ENCODE measurements at regions not wholly inside any gene's neighbourhood (a gene's known extent, or its start where the extent isn't known, plus 50 kb on each side); places are given as distances from the start of the nearest gene placed in this dataset.
"Not testable (repeated sequence)": the region's sequence is repeated elsewhere in the genome, so short reads cannot be mapped to it uniquely, and the experiment has no call there.

DNA sequence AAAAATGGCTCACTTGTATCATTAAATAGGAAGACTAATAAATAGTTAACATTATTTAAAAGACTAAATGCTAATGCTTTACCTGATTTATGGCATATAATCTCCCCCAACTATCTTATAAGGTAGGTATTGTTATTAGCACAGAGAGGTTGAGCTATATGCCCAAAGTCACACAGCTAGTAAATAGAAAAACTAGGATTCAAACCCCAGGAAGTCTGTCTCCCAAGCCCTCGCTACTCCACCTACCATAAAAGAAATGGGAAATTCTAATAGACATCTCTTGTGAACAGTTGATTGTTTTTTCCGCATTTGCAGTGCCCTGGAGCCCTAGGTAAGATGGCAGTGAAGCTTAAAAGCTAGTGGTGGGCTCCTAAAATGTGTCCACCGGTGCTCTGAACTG lies 65.2 kb upstream of the SOD1 start:
- intact Hi-C loops (cut with DNase I; ENCODE audit: low total_unique reads) = no loop called here
- no peaks in the 10 kb centered on the region for H3K36me3 ChIP-seq (ENCODE audit: low read depth, missing control alignments)
- no peaks in the 10 kb centered on the region for H3K9me3 ChIP-seq
- H3K4me1 ChIP-seq = no peaks in the 10 kb centered on the region
- H3K4me3 ChIP-seq = no peak overlapping the region
- no peak overlapping the region for H3K27ac ChIP-seq
- no peaks in the 10 kb centered on the region for H3K27me3 ChIP-seq
- TF ChIP-seq POLR2A (IDR thresholded peaks at IDR 0.05) (no peak), CTCF (IDR thresholded peaks at IDR 0.05) (no peak)
- no peak for DNase-seq
- 92 to 95% methylated on average over 3 of the region's 3 CpGs for WGBS, 2 donors

DNA sequence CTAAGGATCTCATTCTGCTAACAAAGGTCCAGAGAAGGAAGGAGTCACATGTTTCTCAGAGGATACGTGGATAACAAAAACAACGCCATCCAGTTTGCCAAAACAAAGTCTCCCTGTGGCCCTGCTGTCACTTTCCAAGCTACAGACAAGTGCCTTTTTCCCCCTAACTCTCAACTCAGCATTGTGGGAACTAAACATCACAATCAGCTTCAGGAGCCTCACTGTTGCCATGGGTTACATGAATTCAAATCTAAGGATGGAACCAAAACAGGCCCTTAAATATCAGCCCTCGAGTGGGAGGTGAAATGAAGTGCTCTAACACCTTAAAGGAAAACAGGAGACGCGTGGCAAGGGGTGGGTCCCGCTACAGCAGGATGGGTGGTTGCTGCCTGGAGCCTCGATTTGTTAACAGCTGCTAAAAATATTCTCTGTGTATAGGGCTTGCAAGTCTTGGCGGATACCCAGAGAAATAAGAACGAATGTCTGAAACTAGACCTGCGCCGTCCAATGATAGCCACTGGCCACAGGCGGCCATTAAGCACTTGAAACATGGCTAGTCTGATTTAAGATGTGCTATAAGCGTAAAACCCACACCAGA lies 66.4 kb upstream of the SOD1 start:
- no peak overlapping the region for H3K27ac ChIP-seq
- no peaks in the 10 kb centered on the region for H3K9me3 ChIP-seq
- no peak overlapping the region for H3K4me3 ChIP-seq
- H3K36me3 ChIP-seq (ENCODE audit: low read depth, missing control alignments) = no peaks in the 10 kb centered on the region
- H3K27me3 ChIP-seq = no peaks in the 10 kb centered on the region
- WGBS, 2 donors = 77 to 83% methylated on average over 13 of the region's 13 CpGs
- intact Hi-C loops (cut with DNase I; ENCODE audit: low total_unique reads) = no loop called here
- no peaks in the 10 kb centered on the region for H3K4me1 ChIP-seq
- TF ChIP-seq CTCF (IDR thresholded peaks at IDR 0.05) (no peak), POLR2A (IDR thresholded peaks at IDR 0.05) (no peak)
- DNase-seq = no peak

- TF ChIP-seq POLR2A (IDR thresholded peaks at IDR 0.05) = no peak
- TF ChIP-seq CTCF (IDR thresholded peaks at IDR 0.05) = no peak
- Histone ChIP-seq H3K27ac (no peak overlapping the region), H3K4me1 (no peaks in the 10 kb centered on the region), H3K27me3 (no peaks in the 10 kb centered on the region), H3K36me3 (ENCODE audit: low read depth, missing control alignments) (no peaks in the 10 kb centered on the region), H3K4me3 (no peak overlapping the region), H3K9me3 (no peaks in the 10 kb centered on the region)
- WGBS, 2 donors = 83 to 88% methylated on average over 3 of the region's 3 CpGs
- intact Hi-C loops (cut with DNase I; ENCODE audit: low total_unique reads) = no loop called here
- DNase-seq = no peak
Measured at GRCh38 chr21:31592516-31592915, 67.0 kb upstream of the SOD1 start.

DNA sequence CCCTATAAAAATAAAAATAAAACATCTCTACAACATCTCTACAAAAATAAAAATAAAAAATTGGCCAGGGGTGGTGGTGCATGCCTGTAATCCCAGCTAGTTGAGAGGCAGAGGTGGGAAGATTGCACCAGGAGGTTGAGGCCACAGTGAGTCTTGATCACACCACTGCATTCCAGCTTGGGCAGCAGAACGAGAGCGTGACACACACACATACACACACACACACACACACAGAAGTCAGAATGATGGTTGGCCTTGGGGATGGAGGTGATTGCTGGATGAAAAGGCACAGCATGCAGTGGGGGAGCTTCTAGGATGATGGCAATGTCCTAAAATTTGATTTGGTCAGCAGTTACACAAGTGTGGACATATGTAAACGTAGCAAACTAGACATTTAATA lies 69.7 kb upstream of the SOD1 start:
- Histone ChIP-seq H3K9me3 (no peaks in the 10 kb centered on the region), H3K4me3 (no peak overlapping the region), H3K36me3 (ENCODE audit: low read depth, missing control alignments) (no peaks in the 10 kb centered on the region), H3K4me1 (no peaks in the 10 kb centered on the region), H3K27ac (no peak overlapping the region), H3K27me3 (no peaks in the 10 kb centered on the region)
- WGBS, 2 donors = 85 to 87% methylated on average over 3 of the region's 3 CpGs
- intact Hi-C loops (cut with DNase I; ENCODE audit: low total_unique reads) = no loop called here
- no peak for DNase-seq
- TF ChIP-seq POLR2A (IDR thresholded peaks at IDR 0.05) (no peak), CTCF (IDR thresholded peaks at IDR 0.05) (no peak)

DNA sequence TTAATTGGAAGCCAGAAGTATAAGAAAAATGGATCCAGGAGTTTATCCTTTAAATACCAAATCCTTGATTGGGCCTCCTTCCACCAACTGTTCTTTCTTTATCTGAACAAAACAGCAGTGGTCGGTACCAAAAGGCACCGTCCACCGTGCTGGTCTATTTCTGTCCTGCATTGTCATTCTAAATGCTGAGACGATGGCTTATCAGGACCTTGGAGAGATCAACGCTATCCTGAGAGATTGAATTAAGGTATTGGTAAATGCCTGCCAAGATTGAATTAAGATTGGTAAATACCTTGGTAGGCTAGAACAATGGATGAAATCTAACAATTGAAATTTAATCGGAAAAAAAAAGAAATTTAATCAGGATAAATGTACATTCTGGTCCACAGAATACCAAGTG lies 73.4 kb upstream of the SOD1 start:
- TF ChIP-seq POLR2A (IDR thresholded peaks at IDR 0.05) = no peak
- Histone ChIP-seq H3K9me3 (no peaks in the 10 kb centered on the region), H3K27ac (no peak overlapping the region), H3K4me3 (no peak overlapping the region), H3K27me3 (no peaks in the 10 kb centered on the region), H3K4me1 (no peaks in the 10 kb centered on the region), H3K36me3 (ENCODE audit: low read depth, missing control alignments) (no peaks in the 10 kb centered on the region)
- intact Hi-C loops (cut with DNase I; ENCODE audit: low total_unique reads) = no loop called here
- WGBS, 2 donors = 65 to 69% methylated on average over 6 of the region's 6 CpGs
- DNase-seq = no peak

DNA sequence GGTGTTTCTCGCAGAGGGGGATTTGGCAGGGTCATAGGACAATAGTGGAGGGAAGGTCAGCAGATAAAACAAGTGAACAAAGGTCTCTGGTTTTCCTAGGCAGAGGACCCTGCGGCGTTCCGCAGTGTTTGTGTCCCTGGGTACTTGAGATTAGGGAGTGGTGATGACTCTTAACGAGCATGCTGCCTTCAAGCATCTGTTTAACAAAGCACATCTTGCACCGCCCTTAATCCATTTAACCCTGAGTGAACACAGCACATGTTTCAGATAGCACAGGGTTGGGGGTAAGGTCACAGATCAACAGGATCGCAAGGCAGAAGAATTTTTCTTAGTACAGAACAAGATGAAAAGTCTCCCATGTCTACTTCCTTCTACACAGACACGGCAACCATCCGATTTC lies 75.6 kb upstream of the SOD1 start:
- not testable (repeated sequence) for H3K4me3 ChIP-seq; H3K9me3 ChIP-seq; H3K36me3 ChIP-seq (ENCODE audit: low read depth, missing control alignments); H3K27ac ChIP-seq; H3K27me3 ChIP-seq; DNase-seq; H3K4me1 ChIP-seq
- intact Hi-C loops (cut with DNase I; ENCODE audit: low total_unique reads) = loop anchor here (5.0 kb wide), 1 partner anchor 387 kb away; no protein-coding TSS in a partner anchor
- WGBS, 2 donors = 72 to 86% methylated on average over 9 of the region's 9 CpGs
